ENCODE measurements at regions not wholly inside any gene's neighbourhood (a gene's known extent, or its start where the extent isn't known, plus 50 kb on each side); places are given as distances from the start of the nearest gene placed in this dataset.
A peak's percentile ranks its signal among the peaks of the same experiment; 100 is the strongest.

DNA sequence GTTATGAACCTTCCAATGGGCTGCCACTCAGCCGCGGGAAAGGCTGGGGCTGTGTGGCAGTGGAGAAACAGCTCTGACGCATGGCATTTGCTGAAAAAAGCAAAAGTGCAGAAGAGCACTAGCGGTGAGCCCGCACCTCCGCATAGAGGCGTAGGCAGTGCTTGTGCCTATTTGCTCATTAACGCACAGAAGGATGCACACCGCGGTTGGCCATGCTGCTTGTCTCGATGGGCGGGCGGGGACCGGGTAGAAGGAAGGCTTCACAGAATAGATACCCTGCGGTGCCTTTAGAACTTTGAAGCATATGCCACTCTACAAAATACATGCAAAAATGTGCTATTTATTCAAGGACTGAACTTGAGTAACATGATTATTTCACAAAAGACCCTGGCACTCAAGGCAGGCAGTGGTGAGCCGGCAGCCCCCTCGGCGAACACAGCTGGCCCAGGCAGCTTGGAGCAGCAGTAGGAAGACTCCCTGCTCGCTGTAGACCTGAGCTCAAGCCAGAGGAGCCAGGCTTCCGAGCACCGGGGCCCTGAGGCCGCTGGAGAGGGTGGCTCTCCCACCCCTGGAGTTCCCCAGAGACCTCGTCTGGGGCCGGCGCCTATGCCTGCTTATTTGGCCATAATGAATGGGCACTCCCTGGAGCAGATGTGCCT, 71.5 kb downstream of the SIK1 start:
- no peaks in the 10 kb centered on the region for H3K36me3 Mint-ChIP-seq (ENCODE audit: low read depth)

DNA sequence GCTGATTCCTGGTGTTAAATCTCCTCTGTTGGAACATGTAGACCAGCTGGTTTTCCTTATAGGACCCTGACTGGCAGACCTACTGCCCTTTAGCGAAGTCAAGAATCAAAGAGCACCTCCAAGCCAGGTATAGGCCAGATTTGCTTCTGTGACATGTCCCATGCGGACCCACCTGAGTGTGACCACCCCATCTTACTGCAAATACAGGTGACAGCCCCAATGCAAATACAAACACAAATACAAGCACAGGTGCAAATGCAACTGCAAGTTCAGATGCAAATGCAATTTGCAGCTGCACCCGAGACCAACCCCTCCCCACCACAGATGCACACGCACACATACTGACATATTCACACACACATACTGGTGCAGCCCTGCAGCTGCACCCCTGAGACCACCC, 72.3 kb downstream of the SIK1 start:
- Mint-ChIP-seq H3K27ac (ENCODE audit: unreplicated experiment) (no peak overlapping the region), H3K4me1 (peaks cover 5% of the 10 kb centered on the region), H3K36me3 (ENCODE audit: low read depth) (no peaks in the 10 kb centered on the region), H3K9me3 (no peaks in the 10 kb centered on the region), H3K27me3 (ENCODE audit: low read depth) (no peaks in the 10 kb centered on the region), H3K4me3 (no peak overlapping the region)
- no peak for DNase-seq (ENCODE audit: low read depth, low spot score)
- TF ChIP-seq, protein P1, sequence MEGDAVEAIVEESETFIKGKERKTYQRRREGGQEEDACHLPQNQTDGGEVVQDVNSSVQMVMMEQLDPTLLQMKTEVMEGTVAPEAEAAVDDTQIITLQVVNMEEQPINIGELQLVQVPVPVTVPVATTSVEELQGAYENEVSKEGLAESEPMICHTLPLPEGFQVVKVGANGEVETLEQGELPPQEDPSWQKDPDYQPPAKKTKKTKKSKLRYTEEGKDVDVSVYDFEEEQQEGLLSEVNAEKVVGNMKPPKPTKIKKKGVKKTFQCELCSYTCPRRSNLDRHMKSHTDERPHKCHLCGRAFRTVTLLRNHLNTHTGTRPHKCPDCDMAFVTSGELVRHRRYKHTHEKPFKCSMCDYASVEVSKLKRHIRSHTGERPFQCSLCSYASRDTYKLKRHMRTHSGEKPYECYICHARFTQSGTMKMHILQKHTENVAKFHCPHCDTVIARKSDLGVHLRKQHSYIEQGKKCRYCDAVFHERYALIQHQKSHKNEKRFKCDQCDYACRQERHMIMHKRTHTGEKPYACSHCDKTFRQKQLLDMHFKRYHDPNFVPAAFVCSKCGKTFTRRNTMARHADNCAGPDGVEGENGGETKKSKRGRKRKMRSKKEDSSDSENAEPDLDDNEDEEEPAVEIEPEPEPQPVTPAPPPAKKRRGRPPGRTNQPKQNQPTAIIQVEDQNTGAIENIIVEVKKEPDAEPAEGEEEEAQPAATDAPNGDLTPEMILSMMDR (conservative IDR thresholded peaks at IDR 0.05): no peak

More for the DNA sequence above, 71.5 kb downstream of the SIK1 start:
- Mint-ChIP-seq H3K4me3 (no peak overlapping the region), H3K9me3 (no peaks in the 10 kb centered on the region), H3K27ac (ENCODE audit: unreplicated experiment) (no peak overlapping the region), H3K4me1 (peaks cover 5% of the 10 kb centered on the region), H3K27me3 (ENCODE audit: low read depth) (no peaks in the 10 kb centered on the region)
- no peak for DNase-seq (ENCODE audit: low read depth, low spot score)
- TF ChIP-seq, protein P1 (conservative IDR thresholded peaks at IDR 0.05): no peak

DNA sequence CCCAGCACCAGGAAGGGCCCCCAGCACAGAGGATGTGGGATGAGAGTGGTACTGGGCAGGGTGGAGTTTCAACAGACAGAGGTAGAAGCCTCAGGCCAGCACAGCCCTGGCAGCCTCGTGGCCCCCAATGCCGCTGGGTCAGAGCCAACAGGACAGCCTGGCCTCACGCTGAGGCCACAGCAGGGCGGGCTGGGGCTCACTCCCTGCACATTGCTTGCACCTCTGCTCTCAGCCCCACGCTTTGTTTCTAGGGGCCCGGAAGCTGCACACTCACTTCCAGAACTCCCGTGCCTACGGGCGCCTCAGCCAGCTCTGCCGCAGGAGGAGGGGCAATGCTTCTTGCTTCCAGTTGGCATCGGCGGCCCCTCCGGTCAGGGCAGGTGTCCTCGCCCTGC, 72.9 kb downstream of the SIK1 start:
- H3K9me3 Mint-ChIP-seq: no peaks in the 10 kb centered on the region
- no peak for DNase-seq (ENCODE audit: low read depth, low spot score)
- no peaks in the 10 kb centered on the region for H3K36me3 Mint-ChIP-seq (ENCODE audit: low read depth)
- TF ChIP-seq, protein P1 (conservative IDR thresholded peaks at IDR 0.05): no peak
- peaks cover 5% of the 10 kb centered on the region for H3K4me1 Mint-ChIP-seq
- no peaks in the 10 kb centered on the region for H3K27me3 Mint-ChIP-seq (ENCODE audit: low read depth)
- no peak overlapping the region for H3K27ac Mint-ChIP-seq (ENCODE audit: unreplicated experiment)
- H3K4me3 Mint-ChIP-seq: no peak overlapping the region

DNA sequence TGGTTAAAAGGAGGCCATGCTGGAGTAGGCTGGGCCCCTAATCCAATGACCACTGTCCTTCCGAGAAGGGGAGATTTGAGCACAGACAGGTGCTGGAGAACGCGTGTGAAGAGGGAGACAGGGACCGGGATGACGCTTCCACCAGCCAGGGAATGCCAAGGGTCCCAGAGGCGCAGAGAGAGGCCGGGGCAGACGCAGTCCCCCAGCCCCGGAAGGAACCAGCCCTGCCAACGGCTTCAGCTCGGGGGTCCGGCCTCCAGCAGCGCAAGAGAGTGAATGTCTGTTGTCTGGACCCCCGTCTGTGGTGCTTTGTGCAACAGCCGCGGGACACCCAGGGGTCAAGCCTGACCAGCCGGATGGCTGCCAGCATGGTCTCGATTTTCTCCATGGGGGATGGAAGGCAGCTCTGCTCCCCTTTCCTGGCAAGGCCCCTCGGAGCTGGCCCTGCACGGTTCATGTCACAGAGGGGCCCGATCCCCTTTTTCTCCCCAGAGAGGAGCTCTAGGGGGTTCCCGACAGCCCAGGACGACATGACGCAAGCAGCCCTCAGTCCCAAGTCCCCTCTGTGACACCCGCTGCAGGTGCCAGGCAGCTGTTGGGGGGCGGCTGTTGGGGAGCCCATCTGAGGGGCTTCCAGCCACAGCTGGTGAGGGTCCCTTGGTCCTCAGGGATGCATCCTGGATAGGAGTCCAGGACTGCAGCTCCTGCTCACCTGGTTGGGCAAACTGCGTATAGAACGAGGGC, 73.5 kb downstream of the SIK1 start:
- Mint-ChIP-seq H3K27ac (ENCODE audit: unreplicated experiment) (peak overlapping the region; percentile 43), H3K36me3 (ENCODE audit: low read depth) (no peaks in the 10 kb centered on the region), H3K27me3 (ENCODE audit: low read depth) (no peaks in the 10 kb centered on the region), H3K4me1 (peaks cover 5% of the 10 kb centered on the region), H3K4me3 (no peak overlapping the region), H3K9me3 (no peaks in the 10 kb centered on the region)
- TF ChIP-seq, protein P1 (conservative IDR thresholded peaks at IDR 0.05): no peak
- no peak for DNase-seq (ENCODE audit: low read depth, low spot score)

DNA sequence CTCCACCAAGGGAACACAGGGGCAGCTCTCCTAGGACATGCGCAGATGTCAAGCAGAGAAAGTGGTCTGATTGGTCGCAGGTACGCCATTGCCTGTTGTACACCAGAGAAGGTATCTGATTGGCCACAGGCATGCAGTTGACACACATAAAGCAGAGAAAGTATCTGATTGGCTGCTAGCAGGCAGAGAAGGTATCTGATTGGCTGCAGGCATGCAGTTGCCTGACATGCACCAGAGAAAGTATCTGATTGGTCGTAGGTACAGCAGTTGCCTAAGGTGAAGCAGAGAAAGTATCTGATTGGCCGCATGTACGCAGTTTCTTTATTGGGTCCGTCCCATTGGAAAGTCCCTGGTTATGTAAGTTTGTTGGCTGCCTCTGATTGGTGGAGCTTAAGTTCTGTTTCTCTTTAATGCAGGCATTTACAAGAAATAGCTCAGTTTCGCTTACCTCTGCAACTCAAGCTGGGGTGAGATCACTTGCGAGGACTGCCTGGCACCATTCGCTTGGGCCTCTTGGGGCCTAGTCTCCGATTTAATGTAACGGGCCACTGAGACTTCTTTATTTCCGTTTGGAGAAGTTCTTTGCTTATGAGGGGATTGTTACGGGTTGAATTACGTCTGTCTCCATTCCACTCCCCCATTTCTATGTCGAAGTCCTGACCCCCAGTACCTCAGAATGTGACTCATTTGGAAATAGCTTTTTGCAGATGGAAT, 74.2 kb downstream of the SIK1 start:
- TF ChIP-seq, protein P1 (conservative IDR thresholded peaks at IDR 0.05): no peak
- no peak for DNase-seq (ENCODE audit: low read depth, low spot score)
- H3K27ac Mint-ChIP-seq (ENCODE audit: unreplicated experiment): peak overlapping the region; percentile 43
- H3K9me3 Mint-ChIP-seq: no peaks in the 10 kb centered on the region
- H3K36me3 Mint-ChIP-seq (ENCODE audit: low read depth): no peaks in the 10 kb centered on the region
- H3K4me1 Mint-ChIP-seq: peaks cover 5% of the 10 kb centered on the region
- H3K4me3 Mint-ChIP-seq: no peak overlapping the region
- H3K27me3 Mint-ChIP-seq (ENCODE audit: low read depth): no peaks in the 10 kb centered on the region

Data from neural crest cell (in vitro differentiated cells).